Colonic mucosa (tissue), 4 donors: ENCODE measurements at regions not wholly inside any gene's neighbourhood (a gene's known extent, or its start where the extent isn't known, plus 50 kb on each side); places are given as distances from the start of the nearest gene placed in this dataset.

Experiments
- DNase-seq: peaks from one replicate; pipeline ENCODE4 v3.0.0-alpha.2; 2020
- H3K27ac ChIP-seq: fragments of 200-600 bp; one replicate; pipeline ENCODE4 v1.8.0; 2021
- H3K27me3 ChIP-seq: fragments of 200-600 bp; one replicate; pipeline ENCODE4 v1.8.0; 2021
- H3K36me3 ChIP-seq: fragments of 200-600 bp; one replicate; pipeline ENCODE4 v1.8.0; 2021
- H3K4me1 ChIP-seq: fragments of 200-600 bp; one replicate; pipeline ENCODE4 v1.8.0; 2021; ENCODE audit warnings: mild to moderate bottlenecking
- H3K4me3 ChIP-seq: fragments of 200-600 bp; one replicate; pipeline ENCODE4 v1.8.0; 2021
- H3K9ac ChIP-seq, 2 donors: one replicate each; pipeline ENCODE4 v1.7.0; 2013; ENCODE audit warnings: control low read depth in 2 of 2, low read depth in 2 of 2, low read length in 2 of 2
- H3K9me3 ChIP-seq: fragments of 200-600 bp; one replicate; pipeline ENCODE4 v1.8.0; 2021
- CTCF ChIP-seq: fragments of 200-600 bp; IDR thresholded peaks from one replicate; pipeline ENCODE4 v1.8.0; 2022; ENCODE audit warnings: antibody characterized with exemption, mild to moderate bottlenecking
- intact Hi-C: fragments of 100-400 bp; cut with DNase I; formaldehyde crosslinking; loops from one replicate; pipeline ENCODE4 v1.14.1; 2022
- donor health status: healthy.
- donor health status: DM: no; HTN: no; CAD: no.
- donor health status: DM: no; HTN: no; CAD: no.

GRCh38 chr5:82594097-82594496, 315.9 kb upstream of the RPS23 start:
- intact Hi-C loops, result no loop called here
- Histone ChIP-seq H3K9ac (no peak overlapping the region), H3K9me3 (no peaks in the 10 kb centered on the region), H3K4me3 (no peak overlapping the region), H3K4me1 (no peaks in the 10 kb centered on the region), H3K27me3 (no peaks in the 10 kb centered on the region), H3K36me3 (no peaks in the 10 kb centered on the region), H3K27ac (no peak overlapping the region)
- no peak for DNase-seq
- no peak for TF ChIP-seq CTCF

GRCh38 chr5:82593481-82593880, 315.3 kb upstream of the RPS23 start:
- H3K27ac ChIP-seq, result no peak overlapping the region
- H3K9ac ChIP-seq, result no peak overlapping the region
- intact Hi-C loops, result no loop called here
- H3K9me3 ChIP-seq, result no peaks in the 10 kb centered on the region
- DNase-seq, result no peak
- no peak overlapping the region for H3K4me3 ChIP-seq
- no peaks in the 10 kb centered on the region for H3K27me3 ChIP-seq
- no peak for TF ChIP-seq CTCF
- no peaks in the 10 kb centered on the region for H3K4me1 ChIP-seq
- no peaks in the 10 kb centered on the region for H3K36me3 ChIP-seq

- TF ChIP-seq CTCF, result no peak
- H3K4me1 ChIP-seq, result peaks cover 3% of the 10 kb centered on the region
- no peak overlapping the region for H3K4me3 ChIP-seq
- H3K9ac ChIP-seq, result no peak overlapping the region
- intact Hi-C loops, result no loop called here
- DNase-seq, result no peak
- H3K27me3 ChIP-seq, result no peaks in the 10 kb centered on the region
- no peaks in the 10 kb centered on the region for H3K9me3 ChIP-seq
- H3K36me3 ChIP-seq, result no peaks in the 10 kb centered on the region
- no peak overlapping the region for H3K27ac ChIP-seq
Measured at GRCh38 chr5:82591021-82591515, 312.9 kb upstream of the RPS23 start.

GRCh38 chr5:82590112-82590511, 312.0 kb upstream of the RPS23 start:
- Histone ChIP-seq H3K27me3 (no peaks in the 10 kb centered on the region), H3K9me3 (no peaks in the 10 kb centered on the region), H3K4me1 (peaks cover 3% of the 10 kb centered on the region), H3K9ac (no peak overlapping the region), H3K27ac (no peak overlapping the region), H3K36me3 (no peaks in the 10 kb centered on the region), H3K4me3 (no peak overlapping the region)
- DNase-seq, result no peak
- no peak for TF ChIP-seq CTCF
- intact Hi-C loops, result no loop called here

GRCh38 chr5:82586661-82587310, 308.6 kb upstream of the RPS23 start:
- no peaks in the 10 kb centered on the region for H3K36me3 ChIP-seq
- H3K4me3 ChIP-seq, result no peak overlapping the region
- H3K9me3 ChIP-seq, result no peaks in the 10 kb centered on the region
- TF ChIP-seq CTCF, result no peak
- H3K4me1 ChIP-seq, result peaks cover 3% of the 10 kb centered on the region
- peak; percentile 42 for DNase-seq
- intact Hi-C loops, result no loop called here
- peak overlapping the region; percentile 33 for H3K27ac ChIP-seq
- no peak overlapping the region for H3K9ac ChIP-seq
- H3K27me3 ChIP-seq, result no peaks in the 10 kb centered on the region
